HG02798 (cell line): ENCODE measurements at regions not wholly inside any gene's neighbourhood (a gene's known extent, or its start where the extent isn't known, plus 50 kb on each side); places are given as distances from the start of the nearest gene placed in this dataset.

ENCODE experiments used
- ATAC-seq: cut with Tn5 transposase; IDR thresholded peaks from one replicate; pipeline ENCODE4 v1.9.1; 2021; ENCODE audit warnings: mild to moderate bottlenecking; ENCODE audit not compliant: unreplicated experiment, poor library complexity

GRCh38 chr4:144557404-144557803 lies 88.6 kb upstream of the HHIP start:
- ATAC-seq, result no peak

- no peak for ATAC-seq
Observed at GRCh38 chr4:144562019-144562705, 83.8 kb upstream of the HHIP start.

GRCh38 chr4:144564358-144564757 lies 81.6 kb upstream of the HHIP start:
- ATAC-seq, result no peak

GRCh38 chr4:144565527-144566195 lies 80.3 kb upstream of the HHIP start:
- ATAC-seq, result peak; percentile 36

- no peak for ATAC-seq
Observed at GRCh38 chr4:144572660-144573059, 73.3 kb upstream of the HHIP start.

GRCh38 chr4:144574000-144574399 lies 72.0 kb upstream of the HHIP start:
- ATAC-seq, result no peak

GRCh38 chr4:144574509-144574908 lies 71.4 kb upstream of the HHIP start:
- no peak for ATAC-seq

GRCh38 chr4:144575181-144575580 lies 70.8 kb upstream of the HHIP start:
- peak; percentile 46 for ATAC-seq

GRCh38 chr4:144578681-144579080 lies 67.3 kb upstream of the HHIP start:
- ATAC-seq, result no peak

- ATAC-seq, result no peak
Observed at GRCh38 chr4:144579411-144580030, 66.4 kb upstream of the HHIP start.

GRCh38 chr4:144580430-144580829 lies 65.5 kb upstream of the HHIP start:
- ATAC-seq, result no peak

- ATAC-seq, result no peak
Observed at GRCh38 chr4:144582105-144582850, 63.7 kb upstream of the HHIP start.

GRCh38 chr4:144582975-144583374 lies 63.0 kb upstream of the HHIP start:
- no peak for ATAC-seq

GRCh38 chr4:144583658-144584057 lies 62.3 kb upstream of the HHIP start:
- no peak for ATAC-seq

- peak; percentile 39 for ATAC-seq
Observed at GRCh38 chr4:144584428-144584827, 61.5 kb upstream of the HHIP start.

- no peak for ATAC-seq
Observed at GRCh38 chr4:144589512-144589911, 56.4 kb upstream of the HHIP start.

GRCh38 chr4:144590020-144590419 lies 55.9 kb upstream of the HHIP start:
- ATAC-seq, result no peak

- ATAC-seq, result no peak
Observed at GRCh38 chr4:144591401-144591800, 54.6 kb upstream of the HHIP start.

- ATAC-seq, result no peak
Observed at GRCh38 chr4:144592264-144592663, 53.7 kb upstream of the HHIP start.

GRCh38 chr4:144594471-144594986 lies 51.4 kb upstream of the HHIP start:
- no peak for ATAC-seq

- no peak for ATAC-seq
Observed at GRCh38 chr4:144595681-144596080, 50.3 kb upstream of the HHIP start.
